HG03457 (cell line): ENCODE measurements at regions not wholly inside any gene's neighbourhood (a gene's known extent, or its start where the extent isn't known, plus 50 kb on each side); places are given as distances from the start of the nearest gene placed in this dataset.

Experiments used
- ATAC-seq: cut with Tn5 transposase; IDR thresholded peaks from one replicate; pipeline ENCODE4 v1.9.1; 2021; ENCODE audit warnings: moderate number of reproducible peaks; ENCODE audit not compliant: unreplicated experiment

- no peak for ATAC-seq
Measured at GRCh38 chr18:65326805-65327204, 424.0 kb upstream of the CDH7 start.

GRCh38 chr18:65322895-65323294 is 427.9 kb upstream of the CDH7 start:
- no peak for ATAC-seq

GRCh38 chr18:65298422-65298821 is 452.4 kb upstream of the CDH7 start:
- ATAC-seq: no peak

- no peak for ATAC-seq
Measured at GRCh38 chr18:65288908-65289307, 461.9 kb upstream of the CDH7 start.

- no peak for ATAC-seq
Measured at GRCh38 chr18:65287652-65288051, 463.2 kb upstream of the CDH7 start.

- no peak for ATAC-seq
Measured at GRCh38 chr18:65282096-65282495, 468.7 kb upstream of the CDH7 start.

- ATAC-seq: no peak
Measured at GRCh38 chr18:65279668-65280305, 471.0 kb upstream of the CDH7 start.

GRCh38 chr18:65278939-65279667 is 471.7 kb upstream of the CDH7 start:
- ATAC-seq: no peak

- no peak for ATAC-seq
Measured at GRCh38 chr18:65269375-65269774, 481.4 kb upstream of the CDH7 start.

- no peak for ATAC-seq
Measured at GRCh38 chr18:65265761-65266160, 485.1 kb upstream of the CDH7 start.

- ATAC-seq: no peak
Measured at GRCh38 chr18:65260030-65260429, 490.8 kb upstream of the CDH7 start.

GRCh38 chr18:65259403-65259802 is 491.4 kb upstream of the CDH7 start:
- ATAC-seq: no peak

GRCh38 chr18:65257149-65257548 is 493.7 kb upstream of the CDH7 start:
- ATAC-seq: no peak

GRCh38 chr18:65255417-65255816 is 495.4 kb upstream of the CDH7 start:
- no peak for ATAC-seq

- no peak for ATAC-seq
Measured at GRCh38 chr18:65239787-65240186, 511.0 kb upstream of the CDH7 start.

GRCh38 chr18:65235966-65236624 is 514.7 kb upstream of the CDH7 start:
- ATAC-seq: no peak

GRCh38 chr18:65230311-65230710 is 520.5 kb upstream of the CDH7 start:
- ATAC-seq: no peak

GRCh38 chr18:65227970-65228369 is 522.8 kb upstream of the CDH7 start:
- ATAC-seq: no peak

GRCh38 chr18:65221736-65222135 is 529.1 kb upstream of the CDH7 start:
- no peak for ATAC-seq

- ATAC-seq: no peak
Measured at GRCh38 chr18:65221115-65221514, 529.7 kb upstream of the CDH7 start.

GRCh38 chr18:65215865-65216466 is 534.8 kb upstream of the CDH7 start:
- ATAC-seq: no peak

- no peak for ATAC-seq
Measured at GRCh38 chr18:65214456-65214855, 536.4 kb upstream of the CDH7 start.
